ENCODE measurements at regions not wholly inside any gene's neighbourhood (a gene's known extent, or its start where the extent isn't known, plus 50 kb on each side); places are given as distances from the start of the nearest gene placed in this dataset.

DNA sequence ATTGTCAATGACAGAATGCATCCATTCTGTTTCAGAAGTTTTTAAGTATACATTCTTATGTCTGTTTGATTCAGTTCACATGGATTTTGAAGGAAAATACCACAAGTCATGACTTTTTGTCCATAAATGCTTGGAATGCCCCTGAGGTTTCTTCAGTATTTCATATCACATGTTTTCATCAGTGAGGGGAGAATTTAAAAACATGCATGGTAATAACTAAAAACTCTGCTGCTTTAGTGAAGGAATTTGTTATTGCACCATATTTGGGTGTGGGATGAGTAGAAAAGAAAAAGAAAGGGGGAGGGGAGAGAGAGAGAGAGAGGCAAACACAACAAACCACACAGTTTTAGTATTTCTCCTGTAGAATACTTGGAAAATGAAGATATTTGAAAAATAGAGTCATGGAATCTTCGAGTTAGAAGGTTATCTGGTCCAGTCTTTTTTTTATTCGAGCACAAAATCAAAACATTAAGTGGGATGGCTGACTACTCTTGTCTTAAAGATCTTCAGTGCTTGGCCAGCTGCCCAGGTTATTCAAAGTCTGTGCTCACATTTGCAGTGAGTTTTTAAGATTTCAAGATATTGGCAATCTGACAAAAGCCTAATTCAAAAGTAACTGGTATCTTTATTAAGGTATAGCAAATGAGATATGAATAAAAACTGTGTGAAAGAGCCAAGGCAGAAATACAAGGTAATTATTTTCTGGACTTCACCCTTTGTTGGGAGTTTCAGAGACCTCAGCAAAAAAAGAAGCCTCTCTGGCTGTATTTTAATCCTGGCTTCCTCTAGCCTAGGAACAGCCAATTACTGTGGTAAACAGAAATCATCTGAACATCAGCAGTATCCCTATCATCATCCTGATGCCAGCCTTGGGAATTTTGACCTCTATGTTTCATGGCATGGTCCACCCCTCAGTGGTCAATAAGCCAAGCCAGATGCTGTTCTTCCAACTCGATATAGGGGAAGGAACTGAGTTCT, 687.9 kb upstream of the CITED2 start:
- no peak for TF ChIP-seq EZH2 (IDR thresholded peaks at IDR 0.05; ENCODE audit: insufficient read depth, low read length)
- TF ChIP-seq, protein P1, sequence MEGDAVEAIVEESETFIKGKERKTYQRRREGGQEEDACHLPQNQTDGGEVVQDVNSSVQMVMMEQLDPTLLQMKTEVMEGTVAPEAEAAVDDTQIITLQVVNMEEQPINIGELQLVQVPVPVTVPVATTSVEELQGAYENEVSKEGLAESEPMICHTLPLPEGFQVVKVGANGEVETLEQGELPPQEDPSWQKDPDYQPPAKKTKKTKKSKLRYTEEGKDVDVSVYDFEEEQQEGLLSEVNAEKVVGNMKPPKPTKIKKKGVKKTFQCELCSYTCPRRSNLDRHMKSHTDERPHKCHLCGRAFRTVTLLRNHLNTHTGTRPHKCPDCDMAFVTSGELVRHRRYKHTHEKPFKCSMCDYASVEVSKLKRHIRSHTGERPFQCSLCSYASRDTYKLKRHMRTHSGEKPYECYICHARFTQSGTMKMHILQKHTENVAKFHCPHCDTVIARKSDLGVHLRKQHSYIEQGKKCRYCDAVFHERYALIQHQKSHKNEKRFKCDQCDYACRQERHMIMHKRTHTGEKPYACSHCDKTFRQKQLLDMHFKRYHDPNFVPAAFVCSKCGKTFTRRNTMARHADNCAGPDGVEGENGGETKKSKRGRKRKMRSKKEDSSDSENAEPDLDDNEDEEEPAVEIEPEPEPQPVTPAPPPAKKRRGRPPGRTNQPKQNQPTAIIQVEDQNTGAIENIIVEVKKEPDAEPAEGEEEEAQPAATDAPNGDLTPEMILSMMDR (IDR thresholded peaks at IDR 0.05; ENCODE audit: insufficient read depth, low read depth, low read length): no peak
